H1 (cell line): ENCODE measurements at regions not wholly inside any gene's neighbourhood (a gene's known extent, or its start where the extent isn't known, plus 50 kb on each side); places are given as distances from the start of the nearest gene placed in this dataset.

Source experiments
- CTCF ChIA-PET: fragments of 300-600 bp; sonication (Branson Sonifier 250); formaldehyde crosslinking; loops from one replicate; lab custom pipeline; 2021; ENCODE audit not compliant: partially characterized antibody; lab: Charles Lee
- POLR2A ChIA-PET: fragments of 300-600 bp; sonication (Branson Sonifier 250); formaldehyde crosslinking; loops from one replicate; lab custom pipeline; 2021; ENCODE audit warnings: inconsistent platforms; ENCODE audit not compliant: partially characterized antibody; lab: Charles Lee
- DNase-seq, 2 experiments: peaks; one replicate each; pipeline versions ENCODE4 v3.0.0 to v3.0.0-alpha.2; 2010 to 2022; ENCODE audit warnings: low spot score in 2 of 2, low read depth in 1 of 2, mixed read lengths in 1 of 2
- FAIRE-seq: peaks from 2 replicates; lab custom pipeline; 2011; peaks lifted over from hg19 to GRCh38; lab: Jason Lieb, UNC
- H2AFZ ChIP-seq: 2 replicates; pipeline ENCODE4 v1.8.1; 2012; ENCODE audit warnings: low read length, inconsistent platforms
- H2AK5ac ChIP-seq: 2 replicates; pipeline ENCODE4 v1.6.1; 2013; ENCODE audit warnings: low read depth, low read length
- H2BK120ac ChIP-seq: replicated peaks from 2 replicates; pipeline ENCODE3; 2013; ENCODE audit warnings: low read depth, low read length, inconsistent platforms
- H2BK12ac ChIP-seq: 2 replicates; pipeline ENCODE4 v1.6.1; 2013; ENCODE audit warnings: low read depth, low read length
- H2BK15ac ChIP-seq: 2 replicates; pipeline ENCODE4 v1.6.1; 2013; ENCODE audit warnings: low read length
- H2BK20ac ChIP-seq: 2 replicates; pipeline ENCODE4 v1.6.1; 2013; ENCODE audit warnings: low read length
- H2BK5ac ChIP-seq: 2 replicates; pipeline ENCODE4 v1.6.1; 2013; ENCODE audit warnings: low read depth, low read length
- H3K14ac ChIP-seq: 2 replicates; pipeline ENCODE4 v1.6.1; 2013; ENCODE audit warnings: inconsistent platforms; ENCODE audit not compliant: insufficient read length
- H3K18ac ChIP-seq: 2 replicates; pipeline ENCODE4 v1.6.1; 2013; ENCODE audit warnings: low read length; ENCODE audit errors: extremely low read depth
- H3K23ac ChIP-seq: 2 replicates; pipeline ENCODE4 v1.6.1; 2013; ENCODE audit warnings: inconsistent platforms; ENCODE audit not compliant: insufficient read length
- H3K23me2 ChIP-seq: 2 replicates; pipeline ENCODE4 v1.6.1; 2013; ENCODE audit warnings: low read depth, low read length
- H3K27ac ChIP-seq: 2 replicates; pipeline ENCODE4 v1.6.1; 2011; ENCODE audit warnings: low read depth, low read length, inconsistent platforms
- H3K27me3 ChIP-seq, 4 experiments: replicated peaks in 1 of 4; 1 replicate in 1 of 4; 2 replicates in 3 of 4; pipeline versions ENCODE4 v1.6.1 to v1.8.1; 2011 to 2013; ENCODE audit warnings: low read length in 3 of 4, mild to moderate bottlenecking in 3 of 4, inconsistent platforms in 2 of 4, mixed read lengths in 2 of 4, moderate library complexity in 1 of 4; ENCODE audit not compliant: control insufficient read depth in 3 of 4, insufficient read depth in 3 of 4; ENCODE audit errors: extremely low read depth in 1 of 4
- H3K36me3 ChIP-seq, 4 experiments: 2 replicates each; pipeline versions ENCODE4 v1.6.1 to v1.8.1; 2011 to 2013; ENCODE audit warnings: mild to moderate bottlenecking in 4 of 4, low read length in 3 of 4, moderate library complexity in 2 of 4, control low read depth in 1 of 4, inconsistent platforms in 1 of 4; ENCODE audit not compliant: insufficient read depth in 4 of 4, control insufficient read depth in 2 of 4
- H3K4ac ChIP-seq: replicated peaks from 2 replicates; pipeline ENCODE3; 2013; ENCODE audit warnings: low read length, low read depth, mixed read lengths, inconsistent platforms; ENCODE audit not compliant: insufficient read length
- H3K4me1 ChIP-seq, 4 experiments: replicated peaks in 1 of 4; 1 replicate in 1 of 4; 2 replicates in 3 of 4; pipeline versions ENCODE4 v1.6.1 to v1.8.1; 2011 to 2013; ENCODE audit warnings: low read length in 3 of 4, inconsistent platforms in 2 of 4, mixed read lengths in 1 of 4; ENCODE audit not compliant: insufficient read depth in 4 of 4, control insufficient read depth in 3 of 4
- H3K4me2 ChIP-seq, 2 experiments: 2 replicates each; pipeline versions ENCODE4 v1.6.1 to v1.8.1; 2011 to 2013; ENCODE audit warnings: low read depth in 2 of 2, low read length in 2 of 2, control low read depth in 1 of 2, inconsistent platforms in 1 of 2, mild to moderate bottlenecking in 1 of 2; ENCODE audit not compliant: insufficient read depth in 1 of 2
- H3K4me3 ChIP-seq, 4 experiments: fragments of 200-600, 300-600 bp in 1 of 4; sonication (generic), shearing (Covaris generic), sonication (Bioruptor Twin) in 1 of 4; 2 replicates each; pipeline versions ENCODE4 v1.5.1 to v1.8.1; 2011 to 2016; ENCODE audit warnings: low read length in 4 of 4, low read depth in 3 of 4, control low read depth in 2 of 4, inconsistent platforms in 2 of 4, mild to moderate bottlenecking in 2 of 4, mixed read lengths in 1 of 4, moderate library complexity in 1 of 4; ENCODE audit not compliant: insufficient read depth in 2 of 4; ENCODE audit errors: extremely low read depth in 1 of 4
- H3K56ac ChIP-seq: replicated peaks from 2 replicates; pipeline ENCODE3; 2013; ENCODE audit warnings: low read depth, mild to moderate bottlenecking, mixed read lengths, low read length, inconsistent platforms; ENCODE audit not compliant: insufficient read length
- H3K79me1 ChIP-seq: 2 replicates; pipeline ENCODE4 v1.6.1; 2013; ENCODE audit warnings: low read depth, low read length, control low read depth
- H3K79me2 ChIP-seq, 2 experiments: 2 replicates each; pipeline versions ENCODE4 v1.6.1 to v1.8.1; 2012 to 2013; ENCODE audit warnings: low read length in 2 of 2, mild to moderate bottlenecking in 2 of 2, inconsistent platforms in 1 of 2; ENCODE audit not compliant: insufficient read depth in 2 of 2, control insufficient read depth in 1 of 2
- H3K9ac ChIP-seq, 4 experiments: replicated peaks in 1 of 4; 1 replicate in 1 of 4; 2 replicates in 3 of 4; pipeline versions ENCODE4 v1.6.1 to v1.8.1; 2011 to 2013; ENCODE audit warnings: low read depth in 3 of 4, low read length in 3 of 4, control low read depth in 2 of 4, mild to moderate bottlenecking in 2 of 4, moderate library complexity in 2 of 4, inconsistent platforms in 1 of 4; ENCODE audit errors: extremely low read depth in 1 of 4
- H3K9me3 ChIP-seq, 2 experiments: 2 replicates each; pipeline versions ENCODE4 v1.6.1 to v1.8.1; 2012 to 2013; ENCODE audit warnings: mild to moderate bottlenecking in 2 of 2, moderate library complexity in 2 of 2, control low read depth in 1 of 2, inconsistent platforms in 1 of 2, low read depth in 1 of 2, low read length in 1 of 2, mixed read lengths in 1 of 2; ENCODE audit not compliant: insufficient read depth in 2 of 2
- H4K20me1 ChIP-seq, 2 experiments: replicated peaks in 1 of 2; 2 replicates each; pipeline versions ENCODE3 to v1.8.1; 2011 to 2013; ENCODE audit warnings: inconsistent platforms in 2 of 2, low read length in 2 of 2, mild to moderate bottlenecking in 1 of 2; ENCODE audit not compliant: insufficient read depth in 2 of 2, control insufficient read depth in 1 of 2
- H4K5ac ChIP-seq: 2 replicates; pipeline ENCODE4 v1.6.1; 2013; ENCODE audit warnings: low read length, low read depth, mixed read lengths, inconsistent platforms; ENCODE audit not compliant: insufficient read length
- H4K8ac ChIP-seq: 2 replicates; pipeline ENCODE4 v1.8.0; 2013; ENCODE audit warnings: mild to moderate bottlenecking, moderate library complexity, low read length, inconsistent platforms; ENCODE audit not compliant: insufficient read depth; ENCODE audit errors: extremely low read depth
- H4K91ac ChIP-seq: replicated peaks from 2 replicates; pipeline ENCODE3; 2013; ENCODE audit warnings: low read length, mixed read lengths, inconsistent platforms; ENCODE audit not compliant: insufficient read length
- EZH2 ChIP-seq: fragments of 200-600 bp; sonication (generic); IDR thresholded peaks from 2 replicates; pipeline ENCODE4 v1.7.1; 2012; ENCODE audit warnings: low read depth, mild to moderate bottlenecking, moderate library complexity, low read length, inconsistent platforms; ENCODE audit not compliant: severe bottlenecking
- TAF7 ChIP-seq: optimal IDR thresholded peaks from 2 replicates; pipeline ENCODE3; 2011; ENCODE audit warnings: low read depth, mild to moderate bottlenecking, inconsistent platforms, low read length, moderate library complexity, borderline replicate concordance
- WGBS, 2 experiments: shearing (Covaris generic) in 1 of 2; methylation state at CpG; one replicate each; pipeline versions ENCODE4 v1.1.6 to v1.1.7; 2013 to 2015; ENCODE audit warnings: low lambda C conversion rate in 2 of 2, mixed read lengths in 2 of 2, inconsistent platforms in 1 of 2, low coverage in 1 of 2, missing lambda C conversion rate in 1 of 2; ENCODE audit not compliant: insufficient replicate concordance in 2 of 2, insufficient coverage in 1 of 2, insufficient read length in 1 of 2; ENCODE audit errors: extremely low coverage in 1 of 2, missing lambda C conversion rate in 1 of 2; 5-methylcytosine and 5-hydroxymethylcytosine counted together

- WGBS, 2 experiments = 29% methylated on average over 3 of the region's 3 CpGs; no CpG with 5 or more reads in 1 of the 2 experiments
- POLR2A ChIA-PET = interaction anchor here (0.7 to 1.1 kb wide), 2 partner anchors 11 to 161 kb away, joined by 3 read pairs; no protein-coding TSS in a partner anchor
- no peak overlapping the region for H2BK12ac ChIP-seq
- CTCF ChIA-PET = interaction anchor here (0.6 kb wide), 1 partner anchor 22 kb away, joined by 5 read pairs; no protein-coding TSS in a partner anchor
- peak overlapping the region; percentile 1 to 12; a peak in 2 of 4 replicates for H3K4me2 ChIP-seq
- H3K56ac ChIP-seq = no peak overlapping the region
- no peak overlapping the region for H3K4ac ChIP-seq
- peak overlapping the region in 1 of 4 experiments; percentile 11; a peak in 1 of 8 replicates for H3K4me3 ChIP-seq
- H2BK15ac ChIP-seq = no peak overlapping the region
- DNase-seq = no peak
- no peaks in the 10 kb centered on the region for H4K20me1 ChIP-seq
- no peaks in the 10 kb centered on the region for H3K9me3 ChIP-seq
- H3K27ac ChIP-seq = no peak overlapping the region
- H3K9ac ChIP-seq = no peak overlapping the region
- no peak overlapping the region for H2BK5ac ChIP-seq
- no peak overlapping the region for H3K18ac ChIP-seq
- H4K8ac ChIP-seq = no peak overlapping the region
- H3K79me2 ChIP-seq = no peaks in the 10 kb centered on the region
- no peaks in the 10 kb centered on the region for H3K36me3 ChIP-seq
- no peak for TF ChIP-seq EZH2
- peak; percentile 36 for TF ChIP-seq TAF7
- no peak for FAIRE-seq
- H4K5ac ChIP-seq = no peak overlapping the region
- no peak overlapping the region for H3K23ac ChIP-seq
- no peaks in the 10 kb centered on the region for H3K23me2 ChIP-seq
- H3K27me3 ChIP-seq = no peaks in the 10 kb centered on the region
- H4K91ac ChIP-seq = no peak overlapping the region
- peaks cover 0 to 4% (median 1%) of the 10 kb centered on the region in 4 experiments; a peak in 2 of 7 replicates for H3K4me1 ChIP-seq
- H2BK120ac ChIP-seq = no peak overlapping the region
- no peak overlapping the region for H2AK5ac ChIP-seq
- no peak overlapping the region for H2AFZ ChIP-seq
- no peaks in the 10 kb centered on the region for H3K79me1 ChIP-seq
- H2BK20ac ChIP-seq = no peak overlapping the region
- H3K14ac ChIP-seq = no peak overlapping the region
Observed at GRCh38 chr1:228827019-228827418, 91.7 kb downstream of the RHOU start.
